DMS79 (cell line): ENCODE measurements at regions not wholly inside any gene's neighbourhood (a gene's known extent, or its start where the extent isn't known, plus 50 kb on each side); places are given as distances from the start of the nearest gene placed in this dataset.

Experiments used
- DNase-seq: peaks from one replicate; lab custom pipeline; 2025; lab: John Stamatoyannopoulos, UW

DNA sequence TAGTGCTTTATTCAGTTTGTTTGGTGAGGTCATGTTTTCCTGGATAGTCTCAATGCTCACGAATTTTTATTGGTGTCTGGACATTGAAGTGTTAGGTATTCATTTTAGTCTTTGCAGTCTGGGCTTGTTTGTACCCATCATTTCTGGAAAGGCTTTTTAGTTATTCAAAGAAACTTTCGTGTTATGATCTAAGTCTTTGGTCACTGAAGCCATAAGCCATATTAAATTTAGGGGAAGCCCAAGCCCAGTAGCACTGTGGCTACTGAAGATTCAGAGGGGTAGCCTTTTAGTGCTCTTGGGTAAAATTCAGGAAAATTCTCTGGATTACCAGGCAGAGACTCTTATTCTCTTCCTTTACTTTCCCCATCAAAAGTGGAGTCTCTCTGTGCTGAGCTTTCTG is 56.2 kb upstream of the PEX5L start:
- no peak for DNase-seq

DNA sequence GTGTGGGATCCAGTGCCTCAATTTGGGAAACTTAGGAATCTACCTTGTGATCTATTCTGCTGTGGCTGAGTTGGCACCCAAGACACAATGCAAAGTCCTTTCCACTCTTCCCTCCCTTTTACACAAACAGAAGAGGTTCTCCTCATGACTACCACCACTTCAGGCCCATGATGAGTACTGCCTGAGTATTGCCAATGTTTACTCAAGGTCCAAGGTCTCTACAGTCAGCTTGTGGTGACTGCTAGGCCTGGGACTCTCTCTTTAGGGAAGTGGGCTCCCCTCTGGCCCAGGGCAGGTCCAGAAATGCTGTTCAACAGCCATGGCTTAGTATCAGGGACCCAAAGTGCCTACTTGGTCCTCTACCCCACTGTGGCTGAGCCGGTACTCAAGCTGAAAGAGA is 56.8 kb upstream of the PEX5L start:
- DNase-seq = no peak

DNA sequence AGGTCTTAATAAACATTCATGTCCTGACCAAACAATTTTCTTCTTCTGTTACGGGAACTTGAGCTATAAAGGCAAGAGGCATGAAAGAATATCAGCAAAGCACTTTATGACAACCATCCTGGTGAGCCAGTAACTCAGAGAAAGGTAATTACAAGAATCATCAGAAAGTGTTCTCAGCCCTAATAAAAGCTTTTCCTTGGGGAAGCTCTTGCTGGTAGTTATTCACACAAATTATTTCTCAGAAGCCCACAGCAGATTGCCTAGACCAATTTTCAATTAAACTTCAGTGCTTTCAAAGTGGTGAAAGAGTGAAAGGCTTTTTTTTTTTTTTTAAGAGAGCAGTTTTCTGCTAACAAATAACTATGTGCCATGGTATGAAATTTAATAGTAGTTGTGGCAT is 60.9 kb upstream of the PEX5L start:
- no peak for DNase-seq

DNA sequence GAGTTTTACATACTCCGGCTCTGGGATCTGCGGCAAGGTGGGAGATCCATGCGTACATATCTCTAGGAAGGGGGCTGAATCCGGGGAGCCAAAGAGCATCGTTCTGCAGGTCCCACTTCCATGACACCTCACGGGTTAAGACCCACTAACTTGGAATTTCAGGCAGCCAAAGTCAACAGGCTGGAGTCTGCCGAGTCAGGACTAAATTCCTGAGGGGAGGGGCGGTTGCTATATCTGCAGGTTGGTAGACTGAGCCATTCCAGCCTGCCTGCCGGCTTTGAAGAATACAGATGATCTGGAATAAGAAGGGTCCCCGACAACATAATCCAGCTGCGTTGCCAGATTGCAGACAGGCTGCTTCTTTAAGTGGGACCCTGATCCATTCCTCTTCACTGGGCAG is 65.4 kb upstream of the PEX5L start:
- no peak for DNase-seq

DNA sequence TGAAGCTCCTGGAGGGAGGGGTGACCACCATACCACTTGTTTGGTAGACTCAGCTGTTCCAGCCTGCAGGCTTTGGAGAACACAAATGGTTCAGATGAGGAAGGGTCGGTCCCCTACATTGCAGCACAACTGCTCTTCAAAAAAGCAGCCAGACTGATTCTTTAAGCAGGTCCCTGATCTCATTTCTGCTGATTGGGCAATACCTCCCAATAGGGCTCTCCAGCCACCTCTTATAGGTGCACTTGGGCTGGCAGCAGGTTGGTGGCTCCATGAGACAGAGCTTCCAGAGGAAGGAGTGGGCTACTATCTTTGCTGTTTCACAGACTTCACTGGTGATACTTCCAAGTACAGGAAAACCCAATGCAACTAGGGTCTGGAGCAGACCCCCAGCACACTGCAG is 65.9 kb upstream of the PEX5L start:
- DNase-seq = no peak

DNA sequence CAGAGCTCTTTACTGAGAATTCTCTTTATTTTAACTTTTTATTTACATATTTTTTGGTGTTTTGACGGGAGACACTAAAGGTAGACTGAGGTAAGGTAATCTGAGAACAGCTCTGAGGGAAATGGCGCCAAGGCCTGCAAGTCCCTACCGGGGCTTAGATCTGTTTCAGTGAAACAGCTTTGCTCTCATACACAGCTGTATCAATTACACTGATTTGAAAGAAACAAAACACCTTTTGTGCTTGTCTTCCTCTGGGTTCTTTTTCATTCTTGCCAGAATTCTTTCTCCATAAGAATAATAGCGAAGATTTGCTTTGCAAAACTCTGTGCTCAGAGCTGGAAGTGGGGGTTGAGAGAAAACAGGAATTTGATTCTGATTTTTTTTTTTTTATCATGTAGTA is 79.5 kb upstream of the PEX5L start:
- DNase-seq = no peak

DNA sequence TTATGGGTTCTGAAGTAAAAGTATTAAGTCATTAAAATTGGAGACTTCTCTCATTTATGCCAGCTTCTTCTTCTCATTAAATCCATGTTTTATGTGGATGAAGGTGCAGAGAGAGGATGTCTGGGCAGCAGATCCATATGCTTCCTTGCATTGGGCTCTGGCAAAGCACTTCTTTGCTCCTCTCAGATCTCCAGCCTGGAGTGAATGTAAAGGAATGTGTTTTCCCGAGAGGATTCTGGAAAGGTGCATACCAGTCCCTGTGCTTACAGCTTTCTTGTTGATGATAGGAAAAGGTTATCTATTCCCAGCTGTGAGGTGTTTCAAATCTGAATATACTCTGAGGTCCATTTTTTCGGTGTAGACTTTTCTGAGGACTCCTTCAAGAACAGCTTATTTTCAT is 79.9 kb upstream of the PEX5L start:
- DNase-seq = no peak

DNA sequence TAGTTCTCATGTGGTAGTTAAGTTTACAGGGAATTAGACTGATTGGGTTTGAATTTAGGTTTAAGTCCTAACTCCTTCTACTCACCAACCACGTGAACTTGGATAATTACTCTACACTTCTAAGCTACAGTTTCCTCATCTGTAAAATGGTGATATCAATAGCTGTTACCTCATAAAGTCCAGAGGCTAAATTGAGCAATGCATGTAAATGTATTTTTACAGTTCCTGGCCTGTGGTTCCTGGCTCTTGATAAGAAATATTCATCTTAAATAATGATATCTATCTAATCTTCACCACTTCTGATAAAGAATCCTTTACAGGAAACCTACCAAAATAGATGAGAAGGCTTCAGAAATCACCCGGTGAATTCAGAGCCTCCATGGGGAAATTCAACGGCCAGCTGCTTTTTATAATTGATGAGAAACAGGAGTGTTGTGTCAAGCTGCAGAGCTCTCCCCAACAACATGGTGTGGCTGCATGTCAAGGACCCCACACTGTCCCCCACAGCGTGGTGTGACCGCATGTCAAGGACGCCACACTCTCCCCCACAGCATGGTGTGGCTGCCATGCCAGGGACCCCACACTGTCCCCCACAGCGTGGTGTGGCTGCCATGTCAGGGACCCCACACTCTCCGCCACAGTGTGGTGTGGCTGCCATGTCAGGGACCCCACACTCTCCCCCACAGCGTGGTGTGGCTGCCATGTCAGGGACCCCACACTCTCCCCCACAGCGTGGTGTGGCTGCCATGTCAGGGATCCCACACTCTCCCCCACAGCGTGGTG is 80.8 kb upstream of the PEX5L start:
- no peak for DNase-seq

DNA sequence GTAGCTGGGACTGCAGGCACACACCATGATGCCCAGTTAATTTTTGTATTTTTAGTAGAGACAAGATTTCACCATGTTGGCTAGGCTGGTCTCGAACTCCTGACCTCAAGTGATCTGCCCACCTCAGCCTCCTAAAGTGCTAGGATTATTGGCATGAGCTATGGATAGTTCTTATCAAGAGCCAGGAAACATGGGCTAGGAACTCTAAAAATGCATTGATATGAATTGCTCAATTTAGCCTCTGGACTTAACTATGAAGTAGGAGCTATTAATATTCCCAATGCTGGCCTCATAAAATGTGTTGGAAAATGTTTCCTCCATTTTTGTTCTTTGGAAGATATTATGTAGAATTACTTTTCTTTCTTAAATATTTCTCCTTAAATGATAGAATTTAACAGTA is 82.8 kb upstream of the PEX5L start:
- no peak for DNase-seq

DNA sequence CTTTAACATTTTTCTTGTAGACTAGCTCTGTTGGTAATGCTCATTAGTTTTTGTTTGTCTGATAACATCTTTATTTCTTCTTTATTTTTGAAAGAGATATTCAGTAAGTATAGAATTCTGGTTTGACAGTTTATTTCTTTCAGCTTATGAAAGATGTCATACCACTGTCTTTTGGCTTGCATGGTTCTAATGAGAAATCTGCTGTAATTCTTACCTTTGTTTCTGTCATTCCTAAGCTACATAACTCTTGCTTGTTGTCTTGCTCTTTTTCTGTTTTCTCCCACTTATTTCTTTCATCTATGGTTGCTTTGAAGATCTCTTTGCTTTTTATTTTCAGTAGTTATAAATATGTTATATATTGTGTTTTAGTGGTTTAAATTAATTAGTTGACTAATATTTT is 87.2 kb upstream of the PEX5L start:
- DNase-seq = no peak

DNA sequence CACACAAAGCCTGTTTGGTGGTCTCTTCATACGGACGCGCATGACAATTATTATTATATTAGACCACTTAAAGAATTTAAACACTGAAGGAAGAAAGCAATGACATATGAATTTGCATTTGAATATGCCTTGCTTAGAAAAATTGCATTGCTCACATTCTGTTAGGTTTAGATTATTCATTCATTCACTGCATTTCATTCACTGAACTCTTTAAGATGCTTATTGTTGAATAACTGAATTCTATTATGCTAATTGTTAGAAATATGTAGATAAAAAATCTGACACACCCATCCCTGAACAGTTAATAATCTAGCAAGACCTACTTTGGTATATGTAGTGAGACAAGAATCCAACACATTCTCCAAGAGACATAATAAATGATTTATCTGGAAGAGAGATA is 94.4 kb upstream of the PEX5L start:
- DNase-seq = no peak

DNA sequence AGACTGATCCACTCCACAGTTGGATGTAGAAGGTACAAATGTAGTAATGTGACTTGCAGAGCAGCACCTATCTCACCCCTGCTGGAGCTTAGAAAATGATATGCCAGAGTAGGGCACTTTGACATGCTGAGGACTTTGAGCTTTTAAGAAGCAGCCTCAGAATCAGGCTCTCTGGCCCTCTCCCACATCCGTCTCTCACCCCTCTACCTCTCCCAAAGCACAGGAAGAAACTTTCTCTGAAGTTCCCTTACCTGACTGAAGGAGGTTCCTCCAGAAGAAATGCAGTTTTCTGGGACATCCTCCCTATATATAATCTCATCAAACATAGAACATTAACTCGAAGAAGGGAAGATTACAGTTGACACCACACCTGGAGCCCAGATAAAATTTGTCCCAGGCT is 98.4 kb upstream of the PEX5L start:
- no peak for DNase-seq

DNA sequence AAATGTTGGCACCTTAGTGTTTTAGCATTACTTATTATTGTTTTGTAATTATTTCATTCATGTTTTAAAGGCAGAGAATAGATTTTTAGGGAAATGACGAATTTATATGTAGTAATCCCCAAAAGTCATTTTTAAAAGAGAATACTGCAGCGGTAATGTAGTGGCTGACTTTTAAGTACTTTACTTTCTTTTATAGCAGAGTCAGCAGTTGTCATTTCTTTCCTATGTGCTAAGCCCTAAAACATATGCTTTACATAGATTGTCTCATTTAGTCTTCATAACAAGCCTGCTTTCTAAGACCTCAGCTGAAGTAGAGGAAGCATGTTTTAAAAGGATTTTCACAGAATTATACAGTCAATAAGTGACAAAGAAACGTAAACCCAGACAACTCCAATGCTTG is 102.1 kb upstream of the PEX5L start:
- no peak for DNase-seq

DNA sequence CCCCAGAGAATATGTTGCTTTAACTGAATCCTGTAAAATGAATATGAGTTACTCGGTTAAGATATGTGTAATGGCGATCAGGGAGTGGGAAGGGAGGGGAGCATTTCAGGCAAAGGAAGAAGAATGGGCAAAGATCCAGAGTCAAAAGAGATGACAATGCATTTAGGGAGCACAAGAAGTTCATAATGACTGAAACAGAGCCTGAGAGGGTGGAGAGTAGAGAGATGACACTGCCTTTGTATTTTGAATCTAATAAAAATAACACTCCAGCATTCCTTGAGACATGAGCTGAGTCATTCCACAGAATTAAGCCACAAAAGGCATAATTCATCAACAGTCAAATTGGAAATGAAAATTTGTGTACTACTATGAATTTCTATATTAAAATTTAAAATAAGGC is 105.3 kb upstream of the PEX5L start:
- no peak for DNase-seq

DNA sequence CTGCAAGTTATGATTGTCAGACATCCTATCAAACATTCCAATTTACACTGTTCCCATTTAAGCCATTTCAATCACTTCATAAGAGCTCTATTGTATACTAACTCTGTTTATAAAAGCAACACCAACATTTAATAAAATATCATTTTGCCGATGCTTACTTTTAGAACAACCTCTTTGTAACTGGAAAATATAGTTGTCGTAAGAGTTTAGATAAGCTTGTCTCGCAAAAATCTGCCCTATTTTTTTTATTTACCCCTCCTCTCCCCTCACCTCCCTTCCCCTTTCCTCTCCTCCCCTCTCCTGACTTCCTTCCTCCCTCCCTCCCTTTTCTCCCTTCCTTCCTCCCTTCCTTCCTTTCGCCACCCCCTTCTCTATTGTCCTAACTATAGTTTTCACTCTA is 105.7 kb upstream of the PEX5L start:
- DNase-seq = no peak

DNA sequence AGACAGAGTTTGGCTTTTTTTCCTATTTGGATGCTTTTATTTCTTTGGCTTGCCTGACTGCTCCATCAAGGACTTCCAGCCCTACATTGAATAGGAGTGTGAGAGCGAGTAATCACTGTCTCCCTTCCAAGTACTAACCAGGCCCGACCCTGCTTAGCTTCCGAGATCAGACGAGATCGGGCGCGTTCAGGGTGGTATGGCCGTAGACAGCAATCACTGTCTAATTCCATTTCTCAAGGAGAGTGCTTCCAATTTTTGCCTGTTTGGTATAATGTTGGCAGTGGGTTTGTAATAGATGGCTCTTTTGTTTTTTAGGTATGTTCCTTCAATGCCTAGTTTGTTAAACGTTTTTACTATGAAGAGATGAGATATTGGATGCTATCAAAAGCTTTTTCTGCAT is 125.0 kb upstream of the PEX5L start:
- no peak for DNase-seq

DNA sequence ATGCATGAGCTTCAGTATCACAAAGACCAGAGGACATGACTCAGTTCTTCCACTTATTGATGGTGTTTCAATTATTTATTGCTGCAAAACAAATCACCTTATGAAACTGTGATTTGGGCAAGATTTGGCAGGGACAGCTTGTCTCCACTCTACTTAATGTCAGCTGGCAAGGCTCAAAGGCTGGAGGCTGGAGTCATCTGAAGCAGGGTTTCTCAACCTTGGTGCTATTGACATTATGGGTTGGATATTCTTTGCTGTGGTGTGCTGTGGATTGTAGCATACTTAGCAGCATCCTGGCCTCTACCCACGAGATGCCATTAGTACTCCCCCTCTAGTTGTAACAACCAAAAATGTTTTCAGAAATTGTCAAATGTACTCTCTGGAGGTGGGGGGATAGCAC is 138.8 kb upstream of the PEX5L start:
- no peak for DNase-seq

DNA sequence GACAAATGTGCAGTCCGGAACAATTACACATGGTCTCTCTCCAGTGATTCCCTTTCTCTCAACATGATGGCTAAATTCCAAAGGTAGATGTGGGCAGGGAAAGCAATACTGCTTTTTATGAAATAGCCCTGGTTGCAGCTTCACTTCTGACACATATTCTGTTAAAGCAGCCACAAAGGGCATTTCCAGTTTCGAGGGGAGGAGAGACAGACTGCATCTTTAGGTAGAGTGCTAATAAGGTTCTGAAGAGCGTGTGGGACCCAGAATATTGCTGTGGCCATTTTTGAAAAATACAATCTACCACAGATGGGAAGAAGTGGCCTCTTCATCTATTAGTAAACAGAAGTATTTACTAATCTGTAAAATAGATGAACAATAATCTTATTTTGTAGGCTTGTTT is 139.3 kb upstream of the PEX5L start:
- DNase-seq = no peak

DNA sequence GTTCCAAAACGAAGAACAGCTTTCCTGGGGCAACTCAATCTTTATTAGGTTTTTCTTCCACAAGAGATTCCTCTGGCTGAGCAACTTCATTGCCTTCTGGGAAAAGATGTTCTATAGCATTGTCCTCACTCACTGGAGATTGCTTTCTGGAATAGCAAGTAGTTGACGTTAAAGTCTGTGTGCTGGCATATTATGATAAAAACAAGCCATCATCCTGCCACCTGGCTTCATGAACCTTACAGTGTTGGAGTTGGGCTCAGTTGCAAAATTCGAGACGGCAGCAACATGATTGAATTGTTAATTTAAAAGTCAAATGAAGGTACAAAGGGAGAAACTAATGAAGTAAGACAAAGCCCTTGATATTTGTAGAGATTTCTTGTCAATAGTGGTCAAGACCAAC is 140.5 kb upstream of the PEX5L start:
- no peak for DNase-seq

DNA sequence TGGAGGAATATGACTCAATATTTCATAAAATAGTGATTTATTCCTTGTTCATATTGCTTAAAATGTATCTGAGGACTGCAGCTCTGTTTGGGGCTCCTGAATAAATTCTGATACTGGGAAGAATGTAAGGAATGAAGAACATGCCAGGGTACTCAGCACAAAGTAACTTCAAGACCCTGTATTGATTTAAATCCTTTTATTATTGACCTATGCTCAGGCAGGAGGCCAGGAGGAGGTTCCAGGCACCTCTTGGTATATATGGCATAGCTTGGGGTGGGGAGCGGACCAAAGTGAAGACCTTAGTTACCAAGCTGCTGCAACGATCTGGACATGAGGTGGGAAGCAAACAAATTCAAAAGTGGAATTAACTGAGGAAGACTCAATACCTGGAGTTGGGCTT is 142.8 kb upstream of the PEX5L start:
- DNase-seq = no peak

DNA sequence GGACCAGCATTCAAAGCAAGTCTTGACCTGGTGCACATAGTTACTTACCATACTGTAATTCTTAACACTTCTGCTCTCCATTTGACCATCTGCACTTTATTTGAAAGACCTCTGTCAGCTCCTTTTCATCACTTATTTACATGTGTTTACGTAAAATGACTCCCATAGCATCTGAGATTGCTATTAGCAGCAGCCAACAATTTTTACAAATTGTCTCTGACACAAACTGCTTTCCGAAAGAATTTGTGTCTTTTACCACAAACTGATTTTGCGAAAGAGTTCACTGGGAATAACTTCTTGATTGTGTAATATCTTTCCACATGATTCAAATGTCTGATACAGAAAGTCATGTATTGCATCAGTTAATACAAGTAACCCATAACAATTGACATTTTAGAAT is 144.1 kb upstream of the PEX5L start:
- DNase-seq = no peak

DNA sequence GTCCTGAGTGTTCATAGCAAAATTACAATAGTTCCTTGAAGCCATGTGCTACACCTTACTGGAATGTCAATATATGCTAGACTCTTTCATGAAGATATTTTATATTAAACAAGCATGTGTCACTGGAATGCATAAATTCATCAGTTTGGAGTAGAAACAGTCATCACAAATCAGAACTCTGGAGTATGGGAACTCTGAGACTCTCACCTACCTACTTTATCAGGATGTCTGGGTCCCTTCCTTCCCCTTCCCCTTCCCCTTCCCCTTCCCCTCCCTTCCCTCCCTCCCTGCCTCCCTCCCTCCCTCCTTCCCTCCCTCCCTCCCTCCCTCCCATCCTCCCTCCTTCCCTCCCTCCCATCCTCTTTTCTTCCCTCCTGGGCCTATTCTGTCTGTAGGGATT is 144.7 kb upstream of the PEX5L start:
- DNase-seq = no peak

DNA sequence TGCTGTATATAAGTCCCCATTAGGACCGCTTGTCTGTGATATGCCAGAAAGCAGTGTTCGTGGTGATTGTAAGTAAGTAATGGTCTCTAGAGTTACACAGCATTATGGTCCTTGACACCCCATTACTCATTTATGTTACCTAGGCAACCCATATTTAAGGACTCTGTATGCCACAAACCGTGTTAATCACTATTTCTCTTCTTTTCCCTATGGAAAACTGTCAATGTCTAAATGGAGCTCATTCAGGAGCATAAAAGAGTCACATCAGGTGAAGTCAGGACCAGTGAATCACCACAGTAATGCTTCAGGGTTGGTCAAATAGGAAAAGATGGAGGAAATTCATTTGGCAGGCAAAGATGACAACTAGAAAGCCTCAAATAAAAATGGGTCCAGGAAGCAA is 146.6 kb upstream of the PEX5L start:
- no peak for DNase-seq

DNA sequence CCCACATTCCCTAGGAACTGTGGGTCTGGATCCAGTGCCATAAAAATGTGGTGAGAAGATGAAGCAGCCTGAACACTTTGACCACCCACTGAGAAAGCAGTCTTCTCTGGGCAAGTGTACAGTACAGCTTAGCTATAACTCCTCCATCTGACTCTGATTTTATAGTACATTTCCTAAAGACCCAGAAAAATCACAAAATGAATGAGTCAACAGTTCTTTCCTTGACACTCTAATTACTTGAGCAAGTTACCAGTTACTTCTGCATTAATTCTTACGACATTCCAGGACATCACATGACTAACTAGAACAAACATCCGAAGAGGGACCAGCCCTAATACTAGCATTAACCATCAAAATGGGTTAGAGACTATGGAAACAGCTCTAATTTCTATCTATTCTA is 148.1 kb upstream of the PEX5L start:
- DNase-seq = no peak

DNA sequence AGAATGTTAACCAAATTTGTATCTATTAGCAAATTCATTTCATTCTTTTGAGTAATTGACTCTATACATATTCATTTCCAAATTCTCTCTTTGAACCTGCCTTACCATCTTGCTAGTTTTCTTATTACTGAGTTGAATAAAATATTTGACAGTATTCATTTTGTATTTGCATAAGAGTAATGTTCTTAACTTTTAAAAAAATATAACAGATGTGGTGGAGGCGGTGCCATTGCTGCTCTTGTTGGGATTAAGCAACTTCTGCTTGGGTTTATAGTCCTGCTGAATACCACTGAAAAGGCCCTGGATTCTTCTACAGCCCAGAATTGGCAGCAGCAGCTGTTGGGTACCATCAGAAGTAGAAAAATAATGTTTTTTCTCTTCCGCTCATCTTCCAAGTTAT is 148.9 kb upstream of the PEX5L start:
- no peak for DNase-seq
